ENCODE measurements at regions not wholly inside any gene's neighbourhood (a gene's known extent, or its start where the extent isn't known, plus 50 kb on each side); places are given as distances from the start of the nearest gene placed in this dataset.

DNA sequence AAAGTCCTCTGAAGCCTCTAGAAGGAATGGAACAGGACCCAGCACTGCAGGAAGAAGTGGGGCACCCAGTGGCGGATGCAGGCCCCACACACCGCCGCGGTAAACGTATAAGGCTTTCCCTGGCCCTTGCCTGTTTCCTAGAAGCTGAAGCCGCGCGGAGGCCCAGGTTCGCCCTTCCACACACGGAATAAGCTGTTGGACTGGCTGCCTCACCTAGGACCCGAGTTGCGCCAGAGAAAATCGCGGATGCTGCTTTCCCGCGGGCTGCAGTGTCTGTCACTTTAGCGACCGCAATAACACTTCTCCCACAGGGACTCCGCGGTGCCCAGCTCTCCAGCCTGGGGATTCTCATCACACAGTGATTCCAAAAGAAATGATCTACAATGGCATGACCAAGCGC, 1736.9 kb downstream of the TP53TG3F start:
- no peak overlapping the region for H3K4me3 ChIP-seq (ENCODE audit: low read length)
- TF ChIP-seq, protein P1, sequence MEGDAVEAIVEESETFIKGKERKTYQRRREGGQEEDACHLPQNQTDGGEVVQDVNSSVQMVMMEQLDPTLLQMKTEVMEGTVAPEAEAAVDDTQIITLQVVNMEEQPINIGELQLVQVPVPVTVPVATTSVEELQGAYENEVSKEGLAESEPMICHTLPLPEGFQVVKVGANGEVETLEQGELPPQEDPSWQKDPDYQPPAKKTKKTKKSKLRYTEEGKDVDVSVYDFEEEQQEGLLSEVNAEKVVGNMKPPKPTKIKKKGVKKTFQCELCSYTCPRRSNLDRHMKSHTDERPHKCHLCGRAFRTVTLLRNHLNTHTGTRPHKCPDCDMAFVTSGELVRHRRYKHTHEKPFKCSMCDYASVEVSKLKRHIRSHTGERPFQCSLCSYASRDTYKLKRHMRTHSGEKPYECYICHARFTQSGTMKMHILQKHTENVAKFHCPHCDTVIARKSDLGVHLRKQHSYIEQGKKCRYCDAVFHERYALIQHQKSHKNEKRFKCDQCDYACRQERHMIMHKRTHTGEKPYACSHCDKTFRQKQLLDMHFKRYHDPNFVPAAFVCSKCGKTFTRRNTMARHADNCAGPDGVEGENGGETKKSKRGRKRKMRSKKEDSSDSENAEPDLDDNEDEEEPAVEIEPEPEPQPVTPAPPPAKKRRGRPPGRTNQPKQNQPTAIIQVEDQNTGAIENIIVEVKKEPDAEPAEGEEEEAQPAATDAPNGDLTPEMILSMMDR (IDR thresholded peaks at IDR 0.05; ENCODE audit: low read depth, low read length, poor library complexity, severe bottlenecking): no peak
- TF ChIP-seq EZH2phosphoT487 (IDR thresholded peaks at IDR 0.05; ENCODE audit: borderline replicate concordance, low read length): no peak

DNA sequence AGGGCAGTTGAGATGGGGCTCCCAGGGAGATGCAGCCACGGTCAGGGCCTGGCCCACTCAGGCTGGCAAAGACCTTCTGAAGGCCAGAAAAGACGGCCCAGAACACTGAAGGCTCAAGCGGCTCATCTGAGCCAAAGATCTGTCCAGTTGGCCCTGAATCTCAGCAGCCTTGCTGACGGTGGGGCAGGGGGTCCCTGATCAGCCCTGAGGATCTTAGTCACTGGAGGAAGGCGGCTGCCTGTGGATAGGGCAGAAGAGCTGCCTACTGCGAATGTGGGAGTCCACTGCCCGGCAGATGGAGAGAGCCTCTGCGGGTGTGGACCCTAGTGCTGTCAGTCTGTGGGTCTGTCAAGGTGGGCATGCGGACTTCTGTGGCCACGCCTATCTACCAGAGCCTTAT, 1738.2 kb downstream of the TP53TG3F start:
- TF ChIP-seq EZH2phosphoT487 (IDR thresholded peaks at IDR 0.05; ENCODE audit: borderline replicate concordance, low read length): no peak
- TF ChIP-seq, protein P1 (IDR thresholded peaks at IDR 0.05; ENCODE audit: low read depth, low read length, poor library complexity, severe bottlenecking): no peak
- Histone ChIP-seq H3K9me2 (replicated peaks; ENCODE audit: control insufficient read depth, low read length) (no peaks in the 10 kb centered on the region), H3K9me3 (ENCODE audit: control insufficient read depth, insufficient read depth, low read length) (peaks cover 17% of the 10 kb centered on the region; the same call in 1 of the 2 replicates), H3K27ac (ENCODE audit: low read depth, low read length) (no peak overlapping the region), H3K36me3 (ENCODE audit: control insufficient read depth, low read length) (no peaks in the 10 kb centered on the region), H3F3A (ENCODE audit: control insufficient read depth, insufficient read depth) (no peaks in the 10 kb centered on the region), H3K4me2 (ENCODE audit: low read length) (no peak overlapping the region), H3K27me3 (ENCODE audit: control insufficient read depth, low read length) (no peaks in the 10 kb centered on the region), H3K4me3 (ENCODE audit: low read length) (no peak overlapping the region), H3K79me2 (ENCODE audit: control insufficient read depth, low read length) (no peaks in the 10 kb centered on the region), H4K20me1 (ENCODE audit: control insufficient read depth, insufficient read depth, low read depth, low read length) (no peaks in the 10 kb centered on the region), H3K4me1 (ENCODE audit: control insufficient read depth, low read length) (no peaks in the 10 kb centered on the region)

More for the DNA sequence above, 1736.9 kb downstream of the TP53TG3F start:
- Histone ChIP-seq H4K20me1 (ENCODE audit: control insufficient read depth, insufficient read depth, low read depth, low read length) (no peaks in the 10 kb centered on the region), H3K9me2 (replicated peaks; ENCODE audit: control insufficient read depth, low read length) (no peaks in the 10 kb centered on the region), H3K27me3 (ENCODE audit: control insufficient read depth, low read length) (no peaks in the 10 kb centered on the region), H3F3A (ENCODE audit: control insufficient read depth, insufficient read depth) (no peaks in the 10 kb centered on the region), H3K4me1 (ENCODE audit: control insufficient read depth, low read length) (no peaks in the 10 kb centered on the region), H3K79me2 (ENCODE audit: control insufficient read depth, low read length) (no peaks in the 10 kb centered on the region), H3K27ac (ENCODE audit: low read depth, low read length) (no peak overlapping the region), H3K4me2 (ENCODE audit: low read length) (no peak overlapping the region), H3K9me3 (ENCODE audit: control insufficient read depth, insufficient read depth, low read length) (peaks cover 17% of the 10 kb centered on the region; the same call in 1 of the 2 replicates), H3K36me3 (ENCODE audit: control insufficient read depth, low read length) (no peaks in the 10 kb centered on the region)

DNA sequence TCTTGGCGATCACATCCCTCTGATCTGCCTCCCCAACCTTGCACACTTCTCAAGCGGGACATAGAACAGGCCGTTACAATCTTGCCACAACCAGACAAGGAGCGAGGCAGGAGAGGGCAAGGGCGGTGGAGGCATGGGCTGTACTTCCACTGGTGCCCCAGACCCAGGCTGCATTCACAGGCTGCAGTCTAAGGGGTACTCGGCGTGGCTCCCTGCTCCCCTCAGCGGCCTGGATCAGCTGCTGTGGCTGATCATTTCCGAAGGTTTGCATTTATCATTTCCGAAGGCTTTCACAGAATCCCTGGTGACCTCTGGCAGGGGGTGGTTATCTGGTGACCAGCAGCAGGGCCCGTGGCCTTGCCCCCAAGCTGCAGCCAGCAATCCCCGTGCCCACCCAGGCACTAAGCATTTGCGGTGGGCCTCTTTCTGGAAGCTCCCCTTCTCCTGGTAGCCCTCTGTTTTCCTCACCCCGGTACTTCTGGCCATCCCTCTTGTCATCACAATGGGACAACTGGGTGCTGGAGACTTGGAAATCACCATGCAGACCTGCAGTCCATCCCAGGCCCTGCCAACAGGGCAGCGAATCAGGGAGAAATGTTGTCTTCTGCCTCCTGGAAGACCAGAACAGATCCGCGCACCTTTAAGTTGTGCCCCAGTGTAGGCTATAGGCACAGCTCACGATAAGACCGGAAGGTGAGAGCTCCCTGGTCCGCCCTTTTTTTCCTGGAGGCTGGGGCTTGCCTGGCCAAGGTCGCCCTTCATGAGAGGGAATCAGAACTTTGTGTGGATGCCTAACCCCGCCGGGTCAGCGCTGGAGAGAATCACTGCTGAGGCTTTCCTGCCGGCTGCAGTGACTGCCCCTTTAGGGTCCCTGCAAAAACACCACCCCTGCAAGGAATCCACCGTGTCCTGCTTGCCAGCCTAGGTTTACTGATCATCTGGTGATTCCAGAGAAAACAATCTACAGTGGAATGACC, 1739.1 kb downstream of the TP53TG3F start:
- H4K20me1 ChIP-seq (ENCODE audit: control insufficient read depth, insufficient read depth, low read depth, low read length): no peaks in the 10 kb centered on the region
- no peaks in the 10 kb centered on the region for H3K27me3 ChIP-seq (ENCODE audit: control insufficient read depth, low read length)
- no peak overlapping the region for H3K27ac ChIP-seq (ENCODE audit: low read depth, low read length)
- H3K4me1 ChIP-seq (ENCODE audit: control insufficient read depth, low read length): no peaks in the 10 kb centered on the region
- H3K4me2 ChIP-seq (ENCODE audit: low read length): no peak overlapping the region
- TF ChIP-seq, protein P1 (IDR thresholded peaks at IDR 0.05; ENCODE audit: low read depth, low read length, poor library complexity, severe bottlenecking): no peak
- TF ChIP-seq EZH2phosphoT487 (IDR thresholded peaks at IDR 0.05; ENCODE audit: borderline replicate concordance, low read length): no peak
- peaks cover 17% of the 10 kb centered on the region; the same call in 1 of the 2 replicates for H3K9me3 ChIP-seq (ENCODE audit: control insufficient read depth, insufficient read depth, low read length)
- no peaks in the 10 kb centered on the region for H3F3A ChIP-seq (ENCODE audit: control insufficient read depth, insufficient read depth)
- H3K9me2 ChIP-seq (replicated peaks; ENCODE audit: control insufficient read depth, low read length): no peaks in the 10 kb centered on the region
- H3K36me3 ChIP-seq (ENCODE audit: control insufficient read depth, low read length): no peaks in the 10 kb centered on the region
- H3K79me2 ChIP-seq (ENCODE audit: control insufficient read depth, low read length): no peaks in the 10 kb centered on the region
- no peak overlapping the region for H3K4me3 ChIP-seq (ENCODE audit: low read length)

Measured in DOHH2 (cell line).